ENCODE measurements at regions not wholly inside any gene's neighbourhood (a gene's known extent, or its start where the extent isn't known, plus 50 kb on each side); places are given as distances from the start of the nearest gene placed in this dataset.

GRCh38 chr3:76586471-76586870 lies 453.4 kb upstream of the ROBO2 start:
- DNase-seq, result no peak
- Histone ChIP-seq H3K9me2 (replicated peaks; ENCODE audit: insufficient read depth, low read length) (no peaks in the 10 kb centered on the region), H3K4me2 (ENCODE audit: low read depth, low read length, poor library complexity, severe bottlenecking) (no peak overlapping the region), H3K36me3 (ENCODE audit: insufficient read depth, low read length) (no peaks in the 10 kb centered on the region), H3K27me3 (ENCODE audit: low read length) (no peaks in the 10 kb centered on the region), H3K9ac (ENCODE audit: low read length) (no peak overlapping the region), H4K20me1 (ENCODE audit: insufficient read depth, low read depth, low read length) (no peaks in the 10 kb centered on the region), H3K4me3 (ENCODE audit: low read length) (no peak overlapping the region), H3K4me1 (ENCODE audit: low read length) (no peaks in the 10 kb centered on the region), H3K79me2 (ENCODE audit: low read length) (no peaks in the 10 kb centered on the region), H3K27ac (ENCODE audit: low read length) (no peak overlapping the region), H3K9me3 (ENCODE audit: low read length) (no peaks in the 10 kb centered on the region), H2AFZ (ENCODE audit: low read length) (no peak overlapping the region)

- no peak overlapping the region for H3K9ac ChIP-seq (ENCODE audit: low read length)
- H4K20me1 ChIP-seq (ENCODE audit: insufficient read depth, low read depth, low read length), result no peaks in the 10 kb centered on the region
Measured at GRCh38 chr3:76610150-76610549, 429.7 kb upstream of the ROBO2 start.

GRCh38 chr3:76615719-76616118 lies 424.2 kb upstream of the ROBO2 start:
- no peaks in the 10 kb centered on the region for H3K9me3 ChIP-seq (ENCODE audit: low read length)
- DNase-seq, result no peak
- H3K36me3 ChIP-seq (ENCODE audit: insufficient read depth, low read length), result no peaks in the 10 kb centered on the region
- no peaks in the 10 kb centered on the region for H3K79me2 ChIP-seq (ENCODE audit: low read length)
- H3K9me2 ChIP-seq (replicated peaks; ENCODE audit: insufficient read depth, low read length), result no peaks in the 10 kb centered on the region
- H3K27ac ChIP-seq (ENCODE audit: low read length), result no peak overlapping the region
- H3K9ac ChIP-seq (ENCODE audit: low read length), result no peak overlapping the region
- H3K4me1 ChIP-seq (ENCODE audit: low read length), result no peaks in the 10 kb centered on the region
- no peaks in the 10 kb centered on the region for H4K20me1 ChIP-seq (ENCODE audit: insufficient read depth, low read depth, low read length)
- no peak overlapping the region for H2AFZ ChIP-seq (ENCODE audit: low read length)
- no peak overlapping the region for H3K4me2 ChIP-seq (ENCODE audit: low read depth, low read length, poor library complexity, severe bottlenecking)
- no peak overlapping the region for H3K4me3 ChIP-seq (ENCODE audit: low read length)
- no peaks in the 10 kb centered on the region for H3K27me3 ChIP-seq (ENCODE audit: low read length)

More at GRCh38 chr3:76610150-76610549, 429.7 kb upstream of the ROBO2 start:
- Histone ChIP-seq H3K27me3 (ENCODE audit: low read length) (no peaks in the 10 kb centered on the region), H3K27ac (ENCODE audit: low read length) (no peak overlapping the region), H3K4me2 (ENCODE audit: low read depth, low read length, poor library complexity, severe bottlenecking) (no peak overlapping the region), H3K36me3 (ENCODE audit: insufficient read depth, low read length) (no peaks in the 10 kb centered on the region), H3K9me2 (replicated peaks; ENCODE audit: insufficient read depth, low read length) (no peaks in the 10 kb centered on the region), H3K79me2 (ENCODE audit: low read length) (no peaks in the 10 kb centered on the region), H3K4me3 (ENCODE audit: low read length) (no peak overlapping the region), H3K9me3 (ENCODE audit: low read length) (no peaks in the 10 kb centered on the region), H2AFZ (ENCODE audit: low read length) (no peak overlapping the region), H3K4me1 (ENCODE audit: low read length) (no peaks in the 10 kb centered on the region)
- no peak for DNase-seq

- Histone ChIP-seq H3K27ac (ENCODE audit: low read length) (no peak overlapping the region), H3K9me3 (ENCODE audit: low read length) (no peaks in the 10 kb centered on the region), H3K4me1 (ENCODE audit: low read length) (no peaks in the 10 kb centered on the region), H3K9me2 (replicated peaks; ENCODE audit: insufficient read depth, low read length) (no peaks in the 10 kb centered on the region), H3K4me3 (ENCODE audit: low read length) (no peak overlapping the region), H3K79me2 (ENCODE audit: low read length) (no peaks in the 10 kb centered on the region), H3K27me3 (ENCODE audit: low read length) (no peaks in the 10 kb centered on the region), H4K20me1 (ENCODE audit: insufficient read depth, low read depth, low read length) (no peaks in the 10 kb centered on the region), H3K36me3 (ENCODE audit: insufficient read depth, low read length) (no peaks in the 10 kb centered on the region), H3K9ac (ENCODE audit: low read length) (no peak overlapping the region), H3K4me2 (ENCODE audit: low read depth, low read length, poor library complexity, severe bottlenecking) (no peak overlapping the region), H2AFZ (ENCODE audit: low read length) (peak overlapping the region; percentile 62; the same call in 1 of the 2 replicates)
- DNase-seq, result no peak
Measured at GRCh38 chr3:76624164-76624563, 415.7 kb upstream of the ROBO2 start.

- Histone ChIP-seq H3K4me1 (ENCODE audit: low read length) (no peaks in the 10 kb centered on the region), H3K9ac (ENCODE audit: low read length) (no peak overlapping the region), H3K27me3 (ENCODE audit: low read length) (no peaks in the 10 kb centered on the region), H3K36me3 (ENCODE audit: insufficient read depth, low read length) (no peaks in the 10 kb centered on the region), H4K20me1 (ENCODE audit: insufficient read depth, low read depth, low read length) (no peaks in the 10 kb centered on the region), H3K9me3 (ENCODE audit: low read length) (no peaks in the 10 kb centered on the region), H2AFZ (ENCODE audit: low read length) (no peak overlapping the region), H3K27ac (ENCODE audit: low read length) (no peak overlapping the region), H3K4me2 (ENCODE audit: low read depth, low read length, poor library complexity, severe bottlenecking) (no peak overlapping the region), H3K79me2 (ENCODE audit: low read length) (no peaks in the 10 kb centered on the region), H3K4me3 (ENCODE audit: low read length) (no peak overlapping the region), H3K9me2 (replicated peaks; ENCODE audit: insufficient read depth, low read length) (no peaks in the 10 kb centered on the region)
- no peak for DNase-seq
Measured at GRCh38 chr3:76627236-76627635, 412.7 kb upstream of the ROBO2 start.

- Histone ChIP-seq H3K27me3 (ENCODE audit: low read length) (no peaks in the 10 kb centered on the region), H3K36me3 (ENCODE audit: insufficient read depth, low read length) (no peaks in the 10 kb centered on the region), H3K4me2 (ENCODE audit: low read depth, low read length, poor library complexity, severe bottlenecking) (no peak overlapping the region), H3K9me3 (ENCODE audit: low read length) (no peaks in the 10 kb centered on the region), H3K79me2 (ENCODE audit: low read length) (no peaks in the 10 kb centered on the region), H3K9me2 (replicated peaks; ENCODE audit: insufficient read depth, low read length) (no peaks in the 10 kb centered on the region), H3K4me1 (ENCODE audit: low read length) (no peaks in the 10 kb centered on the region), H4K20me1 (ENCODE audit: insufficient read depth, low read depth, low read length) (no peaks in the 10 kb centered on the region), H2AFZ (ENCODE audit: low read length) (no peak overlapping the region), H3K9ac (ENCODE audit: low read length) (no peak overlapping the region), H3K4me3 (ENCODE audit: low read length) (no peak overlapping the region), H3K27ac (ENCODE audit: low read length) (no peak overlapping the region)
- DNase-seq, result no peak
Measured at GRCh38 chr3:76631251-76631650, 408.6 kb upstream of the ROBO2 start.

GRCh38 chr3:76638006-76638405 lies 401.9 kb upstream of the ROBO2 start:
- no peaks in the 10 kb centered on the region for H4K20me1 ChIP-seq (ENCODE audit: insufficient read depth, low read depth, low read length)

GRCh38 chr3:76643623-76644304 lies 396.1 kb upstream of the ROBO2 start:
- Histone ChIP-seq H3K4me1 (ENCODE audit: low read length) (no peaks in the 10 kb centered on the region), H3K79me2 (ENCODE audit: low read length) (no peaks in the 10 kb centered on the region), H3K4me3 (ENCODE audit: low read length) (no peak overlapping the region), H3K9ac (ENCODE audit: low read length) (no peak overlapping the region), H2AFZ (ENCODE audit: low read length) (no peak overlapping the region), H3K27me3 (ENCODE audit: low read length) (no peaks in the 10 kb centered on the region), H3K36me3 (ENCODE audit: insufficient read depth, low read length) (no peaks in the 10 kb centered on the region), H4K20me1 (ENCODE audit: insufficient read depth, low read depth, low read length) (no peaks in the 10 kb centered on the region), H3K27ac (ENCODE audit: low read length) (no peak overlapping the region), H3K4me2 (ENCODE audit: low read depth, low read length, poor library complexity, severe bottlenecking) (no peak overlapping the region), H3K9me2 (replicated peaks; ENCODE audit: insufficient read depth, low read length) (no peaks in the 10 kb centered on the region), H3K9me3 (ENCODE audit: low read length) (no peaks in the 10 kb centered on the region)
- no peak for DNase-seq

More at GRCh38 chr3:76638006-76638405, 401.9 kb upstream of the ROBO2 start:
- no peak for DNase-seq
- Histone ChIP-seq H3K79me2 (ENCODE audit: low read length) (no peaks in the 10 kb centered on the region), H3K27me3 (ENCODE audit: low read length) (no peaks in the 10 kb centered on the region), H2AFZ (ENCODE audit: low read length) (no peak overlapping the region), H3K9me3 (ENCODE audit: low read length) (no peaks in the 10 kb centered on the region), H3K9me2 (replicated peaks; ENCODE audit: insufficient read depth, low read length) (no peaks in the 10 kb centered on the region), H3K4me2 (ENCODE audit: low read depth, low read length, poor library complexity, severe bottlenecking) (no peak overlapping the region), H3K4me3 (ENCODE audit: low read length) (no peak overlapping the region), H3K27ac (ENCODE audit: low read length) (no peak overlapping the region), H3K4me1 (ENCODE audit: low read length) (no peaks in the 10 kb centered on the region), H3K36me3 (ENCODE audit: insufficient read depth, low read length) (no peaks in the 10 kb centered on the region), H3K9ac (ENCODE audit: low read length) (no peak overlapping the region)
